Ascending aorta (tissue), 2 donors: ENCODE measurements at regions not wholly inside any gene's neighbourhood (a gene's known extent, or its start where the extent isn't known, plus 50 kb on each side); places are given as distances from the start of the nearest gene placed in this dataset.

ENCODE experiments used
- DNase-seq, 2 donors: peaks; one replicate each; pipeline ENCODE4 v3.0.0-alpha.2; 2019; ENCODE audit warnings: low spot score in 2 of 2
- H3K27ac ChIP-seq, 2 donors: fragments of 200-600 bp; sonication (generic); one replicate each; pipeline ENCODE4 v1.5.1; 2016 to 2017; ENCODE audit warnings: mild to moderate bottlenecking in 1 of 2
- H3K27me3 ChIP-seq: fragments of 200-600 bp; sonication (generic); one replicate; pipeline ENCODE4 v1.5.1; 2017
- H3K36me3 ChIP-seq, 2 donors: fragments of 200-600 bp; sonication (generic); one replicate each; pipeline ENCODE4 v1.5.1; 2016
- H3K4me1 ChIP-seq, 2 donors: fragments of 200-600 bp; sonication (generic); one replicate each; pipeline ENCODE4 v1.5.1; 2016 to 2017; ENCODE audit warnings: mild to moderate bottlenecking in 1 of 2
- H3K4me3 ChIP-seq, 2 donors: fragments of 200-600 bp; sonication (generic); one replicate each; pipeline ENCODE4 v1.5.1; 2016 to 2017; ENCODE audit warnings: mild to moderate bottlenecking in 1 of 2
- H3K9me3 ChIP-seq, 2 donors: fragments of 200-600 bp; sonication (generic); one replicate each; pipeline ENCODE4 v1.5.1; 2016
- intact Hi-C: fragments of 100-400 bp; cut with DNase I; formaldehyde crosslinking; loops from one replicate; pipeline ENCODE4 v1.15.1; 2023
- TF ChIP-seq, protein P1 (sequence below), 3 experiments: fragments of 200-600 bp in 2 of 3; fragments of 450-650 bp in 1 of 3; sonication (generic) in 2 of 3; IDR thresholded peaks; one replicate each; pipeline ENCODE4 v1.5.1; 2016 to 2019; ENCODE audit warnings: antibody characterized with exemption in 3 of 3, mild to moderate bottlenecking in 1 of 3, moderate library complexity in 1 of 3

DNA sequence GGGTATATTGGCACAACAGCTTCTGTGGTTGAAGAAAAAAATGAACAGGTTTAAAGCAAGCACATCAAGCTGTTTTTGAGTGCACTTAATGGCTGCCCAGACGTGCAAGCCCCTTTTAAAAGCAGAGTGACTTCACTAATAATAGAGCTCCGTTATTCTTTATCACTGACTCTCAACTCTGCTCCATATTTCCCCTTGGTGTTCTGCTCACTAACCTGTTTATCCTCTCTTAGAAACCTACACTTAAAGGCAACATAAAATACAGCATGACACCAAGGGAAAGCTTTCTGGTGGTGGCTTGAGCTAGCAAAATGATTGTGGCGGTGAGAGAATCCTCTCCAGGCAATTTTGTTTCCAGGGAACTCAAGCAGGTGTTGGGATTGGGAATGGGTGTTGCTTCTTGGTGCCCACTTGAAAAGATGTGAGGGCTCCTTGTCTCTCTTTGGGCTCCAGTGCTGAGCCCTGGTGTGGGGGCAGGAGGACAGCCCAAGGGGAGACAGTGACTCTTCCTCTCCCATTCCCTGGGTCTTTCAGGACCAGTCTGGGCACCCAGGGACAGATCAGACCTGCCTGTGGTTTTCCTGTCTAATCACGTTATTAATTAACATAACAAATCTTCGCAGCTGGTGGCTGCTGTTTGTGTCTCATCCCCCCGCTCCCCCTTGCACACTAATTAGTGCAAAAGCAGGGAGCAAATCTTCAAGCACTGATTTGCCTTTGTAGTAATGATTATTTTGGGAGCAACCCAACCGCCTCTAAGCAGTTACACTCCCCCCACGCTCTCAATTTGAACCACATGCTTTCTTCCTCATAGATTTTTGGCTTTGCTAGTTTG is 289.4 kb upstream of the CXCR4 start:
- no peaks in the 10 kb centered on the region for H3K9me3 ChIP-seq
- no peak overlapping the region for H3K4me3 ChIP-seq
- H3K27ac ChIP-seq: no peak overlapping the region
- H3K4me1 ChIP-seq: no peaks in the 10 kb centered on the region
- no peaks in the 10 kb centered on the region for H3K27me3 ChIP-seq
- no peak for DNase-seq
- H3K36me3 ChIP-seq: no peaks in the 10 kb centered on the region
- intact Hi-C loops: no loop called here
- TF ChIP-seq, protein P1, sequence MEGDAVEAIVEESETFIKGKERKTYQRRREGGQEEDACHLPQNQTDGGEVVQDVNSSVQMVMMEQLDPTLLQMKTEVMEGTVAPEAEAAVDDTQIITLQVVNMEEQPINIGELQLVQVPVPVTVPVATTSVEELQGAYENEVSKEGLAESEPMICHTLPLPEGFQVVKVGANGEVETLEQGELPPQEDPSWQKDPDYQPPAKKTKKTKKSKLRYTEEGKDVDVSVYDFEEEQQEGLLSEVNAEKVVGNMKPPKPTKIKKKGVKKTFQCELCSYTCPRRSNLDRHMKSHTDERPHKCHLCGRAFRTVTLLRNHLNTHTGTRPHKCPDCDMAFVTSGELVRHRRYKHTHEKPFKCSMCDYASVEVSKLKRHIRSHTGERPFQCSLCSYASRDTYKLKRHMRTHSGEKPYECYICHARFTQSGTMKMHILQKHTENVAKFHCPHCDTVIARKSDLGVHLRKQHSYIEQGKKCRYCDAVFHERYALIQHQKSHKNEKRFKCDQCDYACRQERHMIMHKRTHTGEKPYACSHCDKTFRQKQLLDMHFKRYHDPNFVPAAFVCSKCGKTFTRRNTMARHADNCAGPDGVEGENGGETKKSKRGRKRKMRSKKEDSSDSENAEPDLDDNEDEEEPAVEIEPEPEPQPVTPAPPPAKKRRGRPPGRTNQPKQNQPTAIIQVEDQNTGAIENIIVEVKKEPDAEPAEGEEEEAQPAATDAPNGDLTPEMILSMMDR (IDR thresholded peaks at IDR 0.05): no peak

GRCh38 chr2:136404925-136405324 is 287.0 kb upstream of the CXCR4 start:
- intact Hi-C loops: no loop called here
- Histone ChIP-seq H3K27me3 (no peaks in the 10 kb centered on the region), H3K36me3 (no peaks in the 10 kb centered on the region), H3K9me3 (no peaks in the 10 kb centered on the region), H3K27ac (no peak overlapping the region), H3K4me1 (no peaks in the 10 kb centered on the region), H3K4me3 (no peak overlapping the region)
- TF ChIP-seq, protein P1 (IDR thresholded peaks at IDR 0.05): no peak
- no peak for DNase-seq

DNA sequence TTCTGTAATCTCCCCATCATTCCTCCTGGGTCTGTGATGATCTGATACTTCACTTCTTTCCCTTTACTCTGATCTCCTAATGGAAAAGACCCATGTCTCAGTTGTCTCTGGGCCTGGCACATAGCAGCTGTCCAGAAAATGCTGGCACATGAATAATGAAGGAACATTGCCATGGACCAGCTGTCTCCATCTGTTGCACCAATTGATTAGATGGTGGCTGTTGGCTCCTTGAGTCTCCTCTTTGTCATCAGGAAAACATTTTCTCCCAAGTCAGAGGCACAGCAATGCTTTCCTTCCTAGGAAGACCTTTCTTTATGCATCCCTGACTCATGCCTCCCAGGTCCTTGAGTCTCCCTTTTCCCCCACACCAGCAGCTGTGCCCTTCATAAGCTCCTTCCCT is 286.2 kb upstream of the CXCR4 start:
- no peaks in the 10 kb centered on the region for H3K36me3 ChIP-seq
- H3K9me3 ChIP-seq: no peaks in the 10 kb centered on the region
- H3K4me1 ChIP-seq: no peaks in the 10 kb centered on the region
- intact Hi-C loops: no loop called here
- DNase-seq: no peak
- H3K4me3 ChIP-seq: no peak overlapping the region
- no peaks in the 10 kb centered on the region for H3K27me3 ChIP-seq
- H3K27ac ChIP-seq: no peak overlapping the region
- TF ChIP-seq, protein P1 (IDR thresholded peaks at IDR 0.05): no peak

- Histone ChIP-seq H3K27me3 (no peaks in the 10 kb centered on the region), H3K9me3 (no peaks in the 10 kb centered on the region), H3K4me3 (no peak overlapping the region), H3K27ac (no peak overlapping the region), H3K4me1 (no peaks in the 10 kb centered on the region), H3K36me3 (no peaks in the 10 kb centered on the region)
- no peak for DNase-seq
- TF ChIP-seq, protein P1 (IDR thresholded peaks at IDR 0.05): no peak
- intact Hi-C loops: no loop called here
These were observed 284.3 kb upstream of the CXCR4 start for GRCh38 chr2:136402281-136402680.

DNA sequence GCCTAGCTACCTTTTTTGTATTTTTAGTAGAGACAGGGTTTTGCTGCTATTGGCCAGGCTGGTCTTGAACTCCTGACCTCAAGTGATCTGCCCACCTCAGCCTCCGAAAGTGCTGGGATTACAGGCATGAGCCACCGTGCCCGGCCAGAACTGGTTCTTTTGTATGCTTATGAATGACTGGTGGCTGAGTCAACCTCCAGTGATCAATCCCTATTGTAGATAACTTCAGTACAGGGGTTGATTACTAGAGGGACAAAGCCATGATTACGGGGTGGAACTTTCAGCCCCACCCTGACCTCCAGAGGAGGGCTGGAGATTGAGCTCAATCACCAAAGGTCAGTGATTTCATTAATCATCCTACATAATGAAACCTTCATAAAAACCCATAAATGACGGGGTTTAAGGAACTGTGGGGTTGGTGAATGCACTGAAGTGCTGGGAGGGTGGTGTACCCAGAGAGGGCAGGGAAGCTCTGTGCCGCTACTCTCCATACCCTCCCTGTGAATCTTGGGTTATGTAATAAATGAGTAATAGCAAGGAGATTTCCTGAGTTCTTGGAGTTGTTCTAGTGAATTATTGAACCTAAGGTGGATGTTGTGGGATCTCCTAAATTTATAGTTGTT is 281.8 kb upstream of the CXCR4 start:
- no peak overlapping the region for H3K4me3 ChIP-seq
- TF ChIP-seq, protein P1 (IDR thresholded peaks at IDR 0.05): no peak
- intact Hi-C loops: no loop called here
- H3K4me1 ChIP-seq: no peaks in the 10 kb centered on the region
- no peaks in the 10 kb centered on the region for H3K27me3 ChIP-seq
- H3K36me3 ChIP-seq: no peaks in the 10 kb centered on the region
- no peak for DNase-seq
- H3K27ac ChIP-seq: no peak overlapping the region
- H3K9me3 ChIP-seq: no peaks in the 10 kb centered on the region
